Psoas muscle (tissue), 7 donors: ENCODE measurements at regions not wholly inside any gene's neighbourhood (a gene's known extent, or its start where the extent isn't known, plus 50 kb on each side); places are given as distances from the start of the nearest gene placed in this dataset.

Experiments
- ATAC-seq, 4 donors: fragments of 200-7000 bp; cut with Tn5 transposase; one replicate each; pipeline ENCODE4 v1.9.1; 2020; ENCODE audit warnings: moderate library complexity in 3 of 4, mild to moderate bottlenecking in 2 of 4
- DNase-seq, 2 donors: peaks; one replicate each; pipeline ENCODE4 v3.0.0-alpha.2; 2020
- H3K27ac ChIP-seq: fragments of 200-600 bp; one replicate; pipeline ENCODE4 v1.8.0; 2022
- H3K27me3 ChIP-seq, 3 donors: fragments of 200-600 bp in 1 of 3; one replicate each; pipeline versions ENCODE4 v1.6.1 to v1.8.0; 2013 to 2022; ENCODE audit warnings: low read length in 2 of 3, mild to moderate bottlenecking in 2 of 3, moderate library complexity in 1 of 3; ENCODE audit not compliant: insufficient read depth in 3 of 3
- H3K36me3 ChIP-seq, 2 donors: fragments of 200-600 bp in 1 of 2; one replicate each; pipeline versions ENCODE4 v1.6.1 to v1.8.0; 2013 to 2022; ENCODE audit warnings: low read depth in 1 of 2, mild to moderate bottlenecking in 1 of 2, moderate library complexity in 1 of 2; ENCODE audit not compliant: insufficient read depth in 1 of 2
- H3K4me1 ChIP-seq: fragments of 200-600 bp; one replicate; pipeline ENCODE4 v1.8.0; 2022
- H3K4me3 ChIP-seq: fragments of 200-600 bp; one replicate; pipeline ENCODE4 v1.8.0; 2022; ENCODE audit warnings: mild to moderate bottlenecking
- H3K9me3 ChIP-seq: fragments of 200-600 bp; one replicate; pipeline ENCODE4 v1.8.0; 2022
- WGBS, 3 donors: extraction: QIAGEN DNeasy Blood & Tissue Kit; methylation state at CpG; one replicate each; pipeline versions ENCODE4 v1.1.6 to v1.1.7; 2013; 5-methylcytosine and 5-hydroxymethylcytosine counted together
- intact Hi-C, 2 donors: fragments of 100-400 bp; cut with DNase I; formaldehyde crosslinking; loops; one replicate each; pipeline versions ENCODE4 v1.11.0 to v1.14.2; 2022
- TF ChIP-seq, protein P1 (sequence below): fragments of 200-600 bp; IDR thresholded peaks from one replicate; pipeline ENCODE4 v1.8.0; 2022; ENCODE audit warnings: antibody characterized with exemption
- donor health status: healthy with polysubstance abuse.
- donor health status: DM: no; HTN: no; CAD: no; lungs with moderate emphysema.
- donor health status: Bipolar disorder and iron deficiency.
- donor health status: healthy.
- donor health status: DM: yes; HTN: yes; CAD: no.
- donor health status: DM: no; HTN: no; CAD: no.
- donor health status: DM: yes; HTN: yes; CAD: no.

DNA sequence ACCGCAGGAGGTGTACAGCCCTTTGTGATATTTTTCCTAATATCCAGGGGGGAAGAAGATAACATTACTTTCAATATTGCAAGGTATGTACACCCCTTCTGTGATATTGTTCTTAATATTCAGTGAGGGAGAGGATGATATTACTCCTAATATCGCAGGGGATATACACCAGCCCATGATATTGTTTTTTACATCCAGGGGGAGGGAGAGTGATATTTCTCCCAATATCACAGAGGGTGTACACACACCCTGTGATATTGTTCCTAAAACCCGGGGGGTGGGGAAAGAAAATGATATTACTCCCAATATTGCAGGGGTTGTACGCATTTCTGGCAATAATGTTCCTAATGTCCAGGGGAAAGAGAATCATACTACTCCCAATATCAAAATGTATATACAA lies 58.0 kb upstream of the SLC25A48 start:
- intact Hi-C loops: no loop called here
- Histone ChIP-seq H3K27ac (no peak overlapping the region), H3K36me3 (no peaks in the 10 kb centered on the region), H3K4me3 (no peak overlapping the region), H3K27me3 (peaks cover 0 to under 1% (median 0%) of the 10 kb centered on the region in 3 donors), H3K9me3 (no peaks in the 10 kb centered on the region), H3K4me1 (no peaks in the 10 kb centered on the region)
- TF ChIP-seq, protein P1, sequence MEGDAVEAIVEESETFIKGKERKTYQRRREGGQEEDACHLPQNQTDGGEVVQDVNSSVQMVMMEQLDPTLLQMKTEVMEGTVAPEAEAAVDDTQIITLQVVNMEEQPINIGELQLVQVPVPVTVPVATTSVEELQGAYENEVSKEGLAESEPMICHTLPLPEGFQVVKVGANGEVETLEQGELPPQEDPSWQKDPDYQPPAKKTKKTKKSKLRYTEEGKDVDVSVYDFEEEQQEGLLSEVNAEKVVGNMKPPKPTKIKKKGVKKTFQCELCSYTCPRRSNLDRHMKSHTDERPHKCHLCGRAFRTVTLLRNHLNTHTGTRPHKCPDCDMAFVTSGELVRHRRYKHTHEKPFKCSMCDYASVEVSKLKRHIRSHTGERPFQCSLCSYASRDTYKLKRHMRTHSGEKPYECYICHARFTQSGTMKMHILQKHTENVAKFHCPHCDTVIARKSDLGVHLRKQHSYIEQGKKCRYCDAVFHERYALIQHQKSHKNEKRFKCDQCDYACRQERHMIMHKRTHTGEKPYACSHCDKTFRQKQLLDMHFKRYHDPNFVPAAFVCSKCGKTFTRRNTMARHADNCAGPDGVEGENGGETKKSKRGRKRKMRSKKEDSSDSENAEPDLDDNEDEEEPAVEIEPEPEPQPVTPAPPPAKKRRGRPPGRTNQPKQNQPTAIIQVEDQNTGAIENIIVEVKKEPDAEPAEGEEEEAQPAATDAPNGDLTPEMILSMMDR: no peak
- ATAC-seq: no peak
- no peak for DNase-seq
- 62 to 69% (median 64%) methylated on average over 4 of the region's 4 CpGs for WGBS, 3 donors

DNA sequence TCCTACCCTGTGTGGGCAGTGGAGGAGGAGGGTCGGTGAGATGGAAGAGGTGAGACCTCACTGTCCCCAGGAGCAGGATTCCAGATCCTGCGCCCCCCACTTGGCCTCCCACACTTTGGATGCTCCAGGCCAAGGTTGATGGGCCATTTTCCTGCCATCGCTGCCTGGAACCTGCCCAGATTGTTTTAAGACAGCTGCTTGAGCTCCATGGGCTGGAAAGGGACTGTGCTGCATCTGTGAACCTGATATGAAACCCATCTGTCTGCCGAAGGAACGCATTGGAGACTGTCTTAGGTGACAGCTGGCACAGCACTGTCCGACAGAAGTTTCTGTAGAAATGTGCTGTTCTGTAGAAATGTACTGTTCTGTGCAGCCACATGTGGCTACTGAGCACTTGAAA lies 72.7 kb upstream of the SLC25A48 start:
- Histone ChIP-seq H3K36me3 (no peaks in the 10 kb centered on the region), H3K4me1 (no peaks in the 10 kb centered on the region), H3K27me3 (peaks cover 0 to 8% (median 0%) of the 10 kb centered on the region in 3 donors), H3K27ac (no peak overlapping the region), H3K4me3 (no peak overlapping the region), H3K9me3 (no peaks in the 10 kb centered on the region)
- ATAC-seq (no peak), DNase-seq (no peak)
- 20 to 36% (median 22%) methylated on average over 6 of the region's 6 CpGs for WGBS, 3 donors
- intact Hi-C loops: no loop called here
- TF ChIP-seq, protein P1: no peak

DNA sequence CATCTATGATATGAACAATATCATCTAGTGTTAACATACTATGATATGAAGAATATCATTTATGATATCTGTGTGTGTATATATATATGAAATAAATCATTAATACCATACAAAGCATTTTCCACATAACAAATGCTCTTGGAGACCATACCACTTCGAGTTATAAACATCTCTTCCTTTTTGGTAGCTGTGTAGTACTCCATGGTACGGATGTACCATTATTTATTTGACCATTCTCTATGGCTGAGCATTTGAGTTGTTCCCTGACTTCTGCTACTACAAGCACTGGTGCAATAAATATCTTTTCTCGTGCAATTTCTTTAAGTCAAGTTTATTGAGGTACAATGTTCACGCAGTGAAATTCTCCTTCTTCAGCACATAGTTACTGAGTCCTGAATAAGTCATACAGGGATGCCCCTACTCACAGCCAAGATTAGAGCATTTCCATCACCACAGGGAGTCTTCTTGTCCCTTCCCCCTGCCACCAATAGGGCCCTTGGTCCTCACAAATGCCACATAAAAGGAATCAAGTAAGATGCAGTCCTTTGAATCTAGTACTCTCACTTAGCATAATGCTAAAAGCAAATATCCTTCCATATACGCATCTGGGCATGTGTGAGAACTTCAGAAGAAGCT lies 75.2 kb upstream of the SLC25A48 start:
- no peak for ATAC-seq
- intact Hi-C loops: no loop called here
- WGBS, 3 donors: 90 to 91% (median 90%) methylated on average over 5 of the region's 5 CpGs
- no peak for DNase-seq
- Histone ChIP-seq H3K27ac (no peak overlapping the region), H3K9me3 (no peaks in the 10 kb centered on the region), H3K27me3 (peaks cover 0 to 8% (median 0%) of the 10 kb centered on the region in 3 donors), H3K4me1 (no peaks in the 10 kb centered on the region), H3K4me3 (no peak overlapping the region), H3K36me3 (no peaks in the 10 kb centered on the region)
- TF ChIP-seq, protein P1: no peak

DNA sequence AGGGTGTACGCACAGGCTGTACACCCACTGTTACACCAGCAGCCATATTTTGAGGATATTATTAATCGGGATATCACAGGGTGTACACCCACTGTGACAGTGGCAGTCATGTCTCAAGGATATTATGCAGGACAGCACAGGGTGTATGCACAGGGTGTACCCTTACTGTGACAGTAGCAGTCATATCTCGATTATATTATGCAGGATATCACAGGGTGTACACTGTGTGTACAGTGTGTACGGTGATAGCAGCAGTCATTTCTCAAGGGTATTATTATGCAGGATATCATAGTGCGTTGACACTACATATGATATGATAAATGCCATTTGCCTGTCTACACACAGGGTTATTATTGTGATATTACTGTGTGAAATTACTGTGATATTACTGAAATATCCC lies 80.5 kb upstream of the SLC25A48 start:
- H3K9me3 ChIP-seq: no peaks in the 10 kb centered on the region
- intact Hi-C loops: no loop called here
- no peaks in the 10 kb centered on the region for H3K36me3 ChIP-seq
- no peaks in the 10 kb centered on the region for H3K27me3 ChIP-seq
- H3K4me3 ChIP-seq: no peak overlapping the region
- 66 to 72% (median 71%) methylated on average over 5 of the region's 5 CpGs for WGBS, 3 donors
- TF ChIP-seq, protein P1: no peak
- DNase-seq (no peak), ATAC-seq (no peak)
- no peak overlapping the region for H3K27ac ChIP-seq
- no peaks in the 10 kb centered on the region for H3K4me1 ChIP-seq

- Histone ChIP-seq H3K27me3 (no peaks in the 10 kb centered on the region), H3K9me3 (no peaks in the 10 kb centered on the region), H3K4me3 (no peak overlapping the region), H3K27ac (no peak overlapping the region), H3K36me3 (no peaks in the 10 kb centered on the region), H3K4me1 (no peaks in the 10 kb centered on the region)
- 51 to 62% (median 53%) methylated on average over 4 of the region's 4 CpGs for WGBS, 3 donors
- DNase-seq (no peak), ATAC-seq (no peak)
- TF ChIP-seq, protein P1: no peak
- intact Hi-C loops: no loop called here
These were observed 84.0 kb upstream of the SLC25A48 start for GRCh38 chr5:135750506-135750905.
